ENCODE measurements at regions not wholly inside any gene's neighbourhood (a gene's known extent, or its start where the extent isn't known, plus 50 kb on each side); places are given as distances from the start of the nearest gene placed in this dataset.

DNA sequence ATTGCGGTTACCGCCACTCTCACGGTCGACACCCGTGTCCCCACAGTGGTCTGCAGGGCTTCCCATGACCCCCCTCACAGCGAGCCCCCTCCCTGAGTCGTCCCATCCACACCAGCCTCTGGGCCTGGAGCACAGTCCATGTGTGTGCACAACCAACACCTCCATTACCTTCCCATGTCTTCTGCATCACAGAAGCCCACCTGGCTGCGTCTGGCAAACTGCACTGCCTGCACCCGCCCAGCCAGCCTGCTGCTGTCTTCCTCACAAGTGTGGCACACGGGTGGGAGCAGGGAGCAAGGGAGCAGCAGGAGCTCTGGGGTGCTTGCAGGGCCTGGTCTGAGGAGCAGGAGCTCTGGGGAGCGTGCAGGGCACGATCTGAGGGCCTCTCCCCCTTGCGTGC lies 415.3 kb upstream of the IRX4 start:
- DNase-seq (ENCODE audit: low read depth, low spot score): no peak

- DNase-seq (ENCODE audit: low read depth, low spot score): no peak
These were observed 412.8 kb upstream of the IRX4 start for GRCh38 chr5:2295476-2295875.

GRCh38 chr5:2293906-2294305 lies 411.2 kb upstream of the IRX4 start:
- no peak for DNase-seq (ENCODE audit: low read depth, low spot score)

GRCh38 chr5:2291146-2291840 lies 408.6 kb upstream of the IRX4 start:
- DNase-seq (ENCODE audit: low read depth, low spot score): no peak

DNA sequence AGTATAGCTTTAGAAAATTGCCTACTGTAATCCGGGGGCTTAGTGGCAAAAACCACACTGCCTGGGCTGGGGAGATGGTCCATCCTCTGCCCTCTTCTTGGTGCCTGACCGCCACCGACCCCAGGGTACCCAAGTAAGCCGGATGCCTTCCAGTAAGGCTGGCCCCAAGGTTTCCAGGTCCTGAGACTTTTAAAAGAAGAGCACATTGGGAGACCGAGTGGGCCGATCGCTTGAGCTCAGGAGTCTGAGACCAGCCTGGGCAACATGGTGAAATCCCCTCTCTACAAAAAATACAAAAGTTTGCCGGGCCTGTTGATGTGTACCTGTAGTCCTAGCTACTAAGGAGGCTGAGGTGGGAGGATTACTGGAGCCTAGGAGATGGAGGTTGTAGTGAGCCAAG lies 406.7 kb upstream of the IRX4 start:
- DNase-seq (ENCODE audit: low read depth, low spot score): no peak

DNA sequence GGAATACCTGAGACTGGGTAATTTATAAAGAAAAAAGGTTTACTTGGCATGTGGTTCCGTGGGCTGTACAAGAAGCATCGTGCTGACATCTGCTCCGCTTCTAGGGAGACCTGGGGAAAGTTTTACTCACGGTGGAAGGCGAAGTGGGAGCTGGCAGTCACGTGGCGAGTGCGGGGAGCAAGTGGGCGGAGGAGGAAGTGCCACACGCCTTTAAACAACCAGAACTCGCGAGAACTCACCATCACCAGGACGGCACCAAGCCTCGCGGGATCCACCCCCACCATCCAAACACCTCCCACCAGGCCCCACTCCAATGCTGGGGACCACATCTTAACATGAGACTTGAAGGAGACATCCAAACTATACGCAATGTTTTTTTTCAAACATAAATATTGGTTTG lies 406.2 kb upstream of the IRX4 start:
- DNase-seq (ENCODE audit: low read depth, low spot score): no peak

GRCh38 chr5:2288466-2288865 lies 405.7 kb upstream of the IRX4 start:
- DNase-seq (ENCODE audit: low read depth, low spot score): no peak

GRCh38 chr5:2286250-2286649 lies 403.5 kb upstream of the IRX4 start:
- no peak for DNase-seq (ENCODE audit: low read depth, low spot score)

DNA sequence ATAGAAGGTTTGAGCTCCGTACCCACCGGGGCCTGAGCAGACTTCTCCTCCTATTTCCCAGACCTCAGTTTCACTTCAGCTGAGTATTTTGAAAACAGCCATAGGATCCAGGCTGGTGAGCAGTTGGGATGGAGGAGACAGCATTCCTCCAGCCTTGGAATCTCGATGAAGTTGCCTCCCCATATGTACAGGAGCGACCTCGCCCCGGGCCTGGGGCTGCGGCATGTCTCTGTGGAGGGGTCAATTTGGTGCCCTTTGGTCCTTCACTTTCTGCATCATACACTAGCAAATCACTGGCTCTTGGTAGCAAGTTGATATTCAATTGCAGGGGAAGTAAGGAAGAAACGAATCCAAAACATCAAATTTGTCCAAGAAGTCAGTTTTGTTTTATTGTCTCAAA lies 402.0 kb upstream of the IRX4 start:
- no peak for DNase-seq (ENCODE audit: low read depth, low spot score)

DNA sequence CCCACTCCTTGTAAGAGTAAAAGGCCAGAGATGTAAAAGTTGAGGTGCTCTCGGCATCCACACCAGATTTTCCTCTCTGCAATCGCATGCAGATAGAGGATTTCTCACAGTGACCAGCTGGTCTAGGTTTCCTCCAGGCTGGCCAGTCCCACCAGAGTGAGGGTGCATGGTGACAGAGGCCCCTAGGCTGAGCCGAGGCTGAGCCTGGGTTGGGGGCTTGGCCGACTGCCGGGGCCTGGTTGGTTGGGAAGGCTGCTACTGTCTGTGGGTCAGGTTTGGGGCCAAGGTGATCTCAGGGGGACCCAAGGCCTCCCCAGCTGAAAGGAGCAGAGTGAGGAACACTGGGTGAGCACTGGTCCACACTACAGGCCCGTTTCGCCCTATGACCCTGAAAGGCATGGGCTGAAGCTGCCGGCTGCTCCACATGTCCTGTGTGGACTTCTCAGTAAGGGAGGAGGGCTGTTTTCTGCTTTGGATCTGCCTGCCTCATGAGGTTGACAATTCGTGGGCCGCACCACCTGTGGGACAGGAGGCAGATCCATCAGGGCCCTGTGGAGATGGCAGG lies 400.8 kb upstream of the IRX4 start:
- DNase-seq (ENCODE audit: low read depth, low spot score): no peak

GRCh38 chr5:2282893-2283292 lies 400.2 kb upstream of the IRX4 start:
- DNase-seq (ENCODE audit: low read depth, low spot score): no peak

DNA sequence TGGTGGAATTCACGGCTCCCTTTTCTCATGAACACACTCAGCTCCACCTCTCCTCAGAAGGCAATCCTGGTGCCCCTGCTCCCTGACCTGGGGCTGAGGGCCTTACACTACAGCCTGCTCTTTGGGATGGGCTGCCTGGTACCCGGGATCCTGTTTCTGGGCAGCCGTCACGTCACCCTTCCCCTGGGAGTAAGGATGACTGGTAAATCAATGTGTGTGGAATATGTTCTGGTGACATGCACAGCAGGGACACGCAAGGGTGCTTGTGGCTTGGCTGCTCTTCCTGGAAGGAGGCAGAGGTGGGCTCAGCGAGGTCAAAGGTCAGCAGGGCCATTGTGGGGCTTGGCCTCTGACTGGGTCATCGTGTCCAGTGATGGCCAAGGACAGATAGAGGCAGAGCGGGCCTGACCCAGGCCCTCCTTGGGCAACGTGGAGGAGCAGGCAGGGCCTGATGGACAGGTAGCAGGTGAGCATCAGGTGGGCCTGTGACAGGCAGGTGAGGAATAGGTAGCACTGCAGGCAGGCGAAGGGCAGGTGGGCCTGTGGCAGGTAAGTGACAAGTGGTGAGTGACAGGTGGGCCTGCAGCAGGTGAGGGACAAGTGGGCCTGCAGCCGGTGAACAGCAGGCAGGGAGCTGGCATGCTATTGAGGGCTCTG lies 399.4 kb upstream of the IRX4 start:
- DNase-seq (ENCODE audit: low read depth, low spot score): no peak

GRCh38 chr5:2281446-2281845 lies 398.7 kb upstream of the IRX4 start:
- no peak for DNase-seq (ENCODE audit: low read depth, low spot score)

- no peak for DNase-seq (ENCODE audit: low read depth, low spot score)
These were observed 397.6 kb upstream of the IRX4 start for GRCh38 chr5:2280318-2280717.

- DNase-seq (ENCODE audit: low read depth, low spot score): no peak
These were observed 396.2 kb upstream of the IRX4 start for GRCh38 chr5:2278825-2279456.

DNA sequence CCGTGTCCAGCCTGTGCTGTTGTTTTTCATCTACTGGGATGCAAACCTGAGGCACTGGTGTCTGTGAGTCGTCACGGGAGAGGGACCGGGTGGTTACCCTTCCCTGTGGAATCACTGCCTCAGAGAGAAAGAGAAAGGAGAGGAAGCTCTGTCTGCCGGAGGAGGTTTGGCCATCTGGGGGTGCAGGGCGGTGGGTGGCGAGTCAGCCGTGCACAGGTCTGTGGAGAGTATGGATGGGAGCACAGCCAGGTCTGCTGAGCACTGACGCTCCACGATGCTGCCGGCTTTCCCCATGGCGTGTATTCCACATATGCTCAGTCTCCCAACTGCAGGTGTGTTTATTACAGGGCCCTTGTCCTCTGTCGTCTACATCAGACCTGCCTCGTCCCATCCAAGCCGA lies 395.2 kb upstream of the IRX4 start:
- DNase-seq (ENCODE audit: low read depth, low spot score): no peak

GRCh38 chr5:2276101-2276500 lies 393.4 kb upstream of the IRX4 start:
- DNase-seq (ENCODE audit: low read depth, low spot score): no peak

- no peak for DNase-seq (ENCODE audit: low read depth, low spot score)
These were observed 390.0 kb upstream of the IRX4 start for GRCh38 chr5:2272755-2273154.

DNA sequence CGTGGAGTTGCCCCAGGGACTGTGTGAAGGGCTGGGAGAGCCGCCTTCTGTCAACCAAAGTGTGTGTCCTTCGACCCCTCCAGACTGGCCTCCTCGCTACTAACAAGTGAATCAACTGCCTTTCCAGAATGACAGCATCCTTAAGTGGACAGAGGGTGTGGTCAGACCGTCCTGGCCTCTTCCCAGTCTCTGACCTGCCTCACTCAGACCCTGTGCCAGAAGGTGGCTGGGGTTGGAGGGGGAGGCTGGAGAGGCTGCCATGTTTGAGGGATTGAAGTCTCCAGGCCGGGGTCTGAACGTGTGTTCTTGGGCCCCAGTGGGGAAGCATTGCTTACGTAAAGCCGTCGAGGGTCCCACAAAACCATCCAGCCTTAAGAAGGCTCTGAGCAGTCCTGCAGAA lies 389.3 kb upstream of the IRX4 start:
- no peak for DNase-seq (ENCODE audit: low read depth, low spot score)

DNA sequence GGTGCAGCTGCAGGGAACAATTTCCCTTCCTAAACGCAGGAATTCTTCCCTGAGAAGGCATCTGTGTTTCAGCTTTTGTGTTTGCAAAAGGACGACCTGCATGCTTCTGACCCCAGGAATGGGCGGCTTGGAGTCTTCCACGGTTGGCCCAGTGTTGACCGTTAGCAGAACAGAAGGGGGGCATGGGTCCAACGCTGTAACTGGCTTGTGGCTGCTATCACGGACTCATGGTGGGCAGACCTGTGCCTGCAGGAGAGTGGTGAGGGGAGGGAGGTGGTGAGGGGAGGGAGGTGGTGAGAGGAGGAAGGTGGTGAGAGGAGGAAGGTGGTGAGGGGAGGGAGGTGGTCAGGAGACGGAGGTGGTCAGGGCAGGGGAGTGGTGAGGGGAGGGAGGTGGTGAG lies 388.6 kb upstream of the IRX4 start:
- no peak for DNase-seq (ENCODE audit: low read depth, low spot score)

DNA sequence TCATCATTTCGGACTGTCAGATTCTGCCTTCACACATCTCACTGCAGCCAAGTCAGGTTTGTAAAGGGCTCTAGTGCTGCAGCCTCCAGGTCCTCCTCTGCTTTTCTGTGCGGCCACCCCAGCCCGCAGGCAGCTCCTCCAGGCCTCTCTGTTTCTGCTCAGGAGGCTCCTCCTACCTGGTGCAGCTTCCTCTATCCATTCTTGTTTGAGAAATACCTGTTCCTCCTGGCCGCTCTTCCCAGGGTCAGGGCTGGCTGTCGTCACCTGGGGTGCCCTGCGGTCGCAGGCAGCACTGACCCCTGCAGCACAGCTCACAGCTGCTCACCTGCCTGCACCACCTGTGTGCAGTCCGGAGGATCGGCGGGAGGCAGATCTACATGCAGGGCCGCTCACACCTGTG lies 387.7 kb upstream of the IRX4 start:
- DNase-seq (ENCODE audit: low read depth, low spot score): no peak

GRCh38 chr5:2269656-2270055 lies 386.9 kb upstream of the IRX4 start:
- no peak for DNase-seq (ENCODE audit: low read depth, low spot score)

DNA sequence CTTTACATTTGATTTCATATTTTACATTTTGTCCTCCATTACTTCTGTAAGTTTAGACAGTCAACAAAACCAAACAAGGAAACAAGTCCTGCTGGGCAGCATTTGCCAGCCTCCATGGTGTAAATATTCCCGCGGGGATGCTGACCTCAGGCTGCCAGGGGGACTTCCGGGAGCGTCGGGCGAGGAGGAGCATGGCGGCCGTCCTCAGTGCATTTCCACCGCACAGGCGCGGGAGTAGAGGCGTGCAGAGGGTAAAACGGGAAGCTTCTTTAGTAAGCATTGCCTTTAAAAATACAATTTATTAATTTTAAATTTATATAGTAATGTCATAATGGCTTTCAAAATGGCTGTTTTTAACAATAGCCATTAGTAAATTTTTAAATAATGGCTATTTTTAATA lies 385.3 kb upstream of the IRX4 start:
- no peak for DNase-seq (ENCODE audit: low read depth, low spot score)
